SK-N-SH treated with all-trans-retinoic acid at 6 μM for 48 hours (cell line): ENCODE measurements at regions not wholly inside any gene's neighbourhood (a gene's known extent, or its start where the extent isn't known, plus 50 kb on each side); places are given as distances from the start of the nearest gene placed in this dataset.

ENCODE experiments used
- BACH2 ChIP-seq: fragments of 250-450 bp; sonication (Bioruptor Pico); IDR thresholded peaks from 2 replicates; pipeline ENCODE4 v1.9.0; 2021; ENCODE audit warnings: mild to moderate bottlenecking, borderline replicate concordance
- ESRRG ChIP-seq: fragments of 250-450 bp; sonication (Bioruptor Pico); IDR thresholded peaks from 2 replicates; pipeline ENCODE4 v1.6.1; 2021; ENCODE audit warnings: mild to moderate bottlenecking
- ISL1 ChIP-seq: fragments of 250-450 bp; sonication (Bioruptor Pico); IDR thresholded peaks from 2 replicates; pipeline ENCODE4 v2.1.2; 2022; ENCODE audit warnings: mild to moderate bottlenecking, moderate library complexity
- OSR1 ChIP-seq: fragments of 250-450 bp; sonication (Bioruptor Pico); IDR thresholded peaks from 2 replicates; pipeline ENCODE4 v1.8.0; 2022; ENCODE audit warnings: moderate library complexity, mild to moderate bottlenecking, inconsistent platforms
- TCF4 ChIP-seq: fragments of 250-450 bp; sonication (Bioruptor Pico); IDR thresholded peaks from 2 replicates; pipeline ENCODE4 v1.8.0; 2021; ENCODE audit warnings: mild to moderate bottlenecking, moderate library complexity, borderline replicate concordance
- TOX ChIP-seq: fragments of 250-450 bp; sonication (Bioruptor Pico); IDR thresholded peaks from 2 replicates; pipeline ENCODE4 v1.8.0; 2021; ENCODE audit warnings: mild to moderate bottlenecking, moderate library complexity, borderline replicate concordance
- ZFP3 ChIP-seq: fragments of 250-450 bp; sonication (Bioruptor Pico); IDR thresholded peaks from 2 replicates; pipeline ENCODE4 v1.5.0; 2020; ENCODE audit warnings: mild to moderate bottlenecking, moderate library complexity
- ZNF70 ChIP-seq: fragments of 450-650 bp; formaldehyde crosslinking; IDR thresholded peaks from 2 replicates; pipeline ENCODE4 v1.5.0; 2020; ENCODE audit warnings: mild to moderate bottlenecking, moderate library complexity
- ZNF8 ChIP-seq: fragments of 450-650 bp; formaldehyde crosslinking; IDR thresholded peaks from 2 replicates; pipeline ENCODE4 v1.5.0; 2020; ENCODE audit warnings: mild to moderate bottlenecking, moderate library complexity
- TF ChIP-seq, protein P1 (sequence below): fragments of 250-450 bp; sonication (Bioruptor Pico); IDR thresholded peaks from 2 replicates; pipeline ENCODE4 v1.8.0; 2020; ENCODE audit warnings: mild to moderate bottlenecking, moderate library complexity, borderline replicate concordance
- TF ChIP-seq, protein P2 (sequence below): fragments of 250-450 bp; sonication (Bioruptor Pico); IDR thresholded peaks from 2 replicates; pipeline ENCODE4 v1.5.1; 2021; ENCODE audit warnings: mild to moderate bottlenecking, moderate library complexity

- TF ChIP-seq BACH2 (CRISPR knock-in tag) (no peak), ZNF8 (CRISPR knock-in tag) (no peak), TOX (no peak), OSR1 (CRISPR knock-in tag) (no peak), ZNF70 (CRISPR knock-in tag) (no peak), ESRRG (CRISPR knock-in tag) (no peak), ISL1 (CRISPR knock-in tag) (no peak), TCF4 (CRISPR knock-in tag) (no peak), ZFP3 (no peak)
- TF ChIP-seq, protein P1, sequence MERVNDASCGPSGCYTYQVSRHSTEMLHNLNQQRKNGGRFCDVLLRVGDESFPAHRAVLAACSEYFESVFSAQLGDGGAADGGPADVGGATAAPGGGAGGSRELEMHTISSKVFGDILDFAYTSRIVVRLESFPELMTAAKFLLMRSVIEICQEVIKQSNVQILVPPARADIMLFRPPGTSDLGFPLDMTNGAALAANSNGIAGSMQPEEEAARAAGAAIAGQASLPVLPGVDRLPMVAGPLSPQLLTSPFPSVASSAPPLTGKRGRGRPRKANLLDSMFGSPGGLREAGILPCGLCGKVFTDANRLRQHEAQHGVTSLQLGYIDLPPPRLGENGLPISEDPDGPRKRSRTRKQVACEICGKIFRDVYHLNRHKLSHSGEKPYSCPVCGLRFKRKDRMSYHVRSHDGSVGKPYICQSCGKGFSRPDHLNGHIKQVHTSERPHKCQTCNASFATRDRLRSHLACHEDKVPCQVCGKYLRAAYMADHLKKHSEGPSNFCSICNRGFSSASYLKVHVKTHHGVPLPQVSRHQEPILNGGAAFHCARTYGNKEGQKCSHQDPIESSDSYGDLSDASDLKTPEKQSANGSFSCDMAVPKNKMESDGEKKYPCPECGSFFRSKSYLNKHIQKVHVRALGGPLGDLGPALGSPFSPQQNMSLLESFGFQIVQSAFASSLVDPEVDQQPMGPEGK (CRISPR knock-in tag) = no peak
- TF ChIP-seq, protein P2, sequence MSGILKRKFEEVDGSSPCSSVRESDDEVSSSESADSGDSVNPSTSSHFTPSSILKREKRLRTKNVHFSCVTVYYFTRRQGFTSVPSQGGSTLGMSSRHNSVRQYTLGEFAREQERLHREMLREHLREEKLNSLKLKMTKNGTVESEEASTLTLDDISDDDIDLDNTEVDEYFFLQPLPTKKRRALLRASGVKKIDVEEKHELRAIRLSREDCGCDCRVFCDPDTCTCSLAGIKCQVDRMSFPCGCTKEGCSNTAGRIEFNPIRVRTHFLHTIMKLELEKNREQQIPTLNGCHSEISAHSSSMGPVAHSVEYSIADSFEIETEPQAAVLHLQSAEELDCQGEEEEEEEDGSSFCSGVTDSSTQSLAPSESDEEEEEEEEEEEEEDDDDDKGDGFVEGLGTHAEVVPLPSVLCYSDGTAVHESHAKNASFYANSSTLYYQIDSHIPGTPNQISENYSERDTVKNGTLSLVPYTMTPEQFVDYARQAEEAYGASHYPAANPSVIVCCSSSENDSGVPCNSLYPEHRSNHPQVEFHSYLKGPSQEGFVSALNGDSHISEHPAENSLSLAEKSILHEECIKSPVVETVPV = no peak
Observed at GRCh38 chr15:62788224-62788623, 254.3 kb upstream of the TPM1 start.
